ENCODE measurements at regions not wholly inside any gene's neighbourhood (a gene's known extent, or its start where the extent isn't known, plus 50 kb on each side); places are given as distances from the start of the nearest gene placed in this dataset.
"Not testable (repeated sequence)": the region's sequence is repeated elsewhere in the genome, so short reads cannot be mapped to it uniquely, and the experiment has no call there.

GRCh38 chr3:23144051-23144450 is 59.1 kb upstream of the UBE2E2 start:
- H3K4me3 Mint-ChIP-seq; H3K9me3 Mint-ChIP-seq; H3K27ac Mint-ChIP-seq; H3K27me3 Mint-ChIP-seq (ENCODE audit: low read depth in 3 of 3); DNase-seq; H3K36me3 Mint-ChIP-seq; H3K4me1 Mint-ChIP-seq: not testable (repeated sequence)

GRCh38 chr3:23146163-23146562 is 57.0 kb upstream of the UBE2E2 start:
- peaks cover 0 to 5% (median 2%) of the 10 kb centered on the region in 3 donors for H3K27me3 Mint-ChIP-seq (ENCODE audit: low read depth in 3 of 3)
- no peaks in the 10 kb centered on the region for H3K4me1 Mint-ChIP-seq
- DNase-seq: no peak
- no peak overlapping the region for H3K27ac Mint-ChIP-seq
- no peak overlapping the region for H3K4me3 Mint-ChIP-seq
- H3K9me3 Mint-ChIP-seq: peaks cover 0 to 3% (median 0%) of the 10 kb centered on the region in 6 donors
- no peaks in the 10 kb centered on the region for H3K36me3 Mint-ChIP-seq

GRCh38 chr3:23152989-23153388 is 50.1 kb upstream of the UBE2E2 start:
- no peaks in the 10 kb centered on the region for H3K36me3 Mint-ChIP-seq
- H3K9me3 Mint-ChIP-seq: peaks cover 0 to 3% (median 0%) of the 10 kb centered on the region in 6 donors
- no peak overlapping the region for H3K27ac Mint-ChIP-seq
- no peaks in the 10 kb centered on the region for H3K4me1 Mint-ChIP-seq
- no peak overlapping the region for H3K4me3 Mint-ChIP-seq
- H3K27me3 Mint-ChIP-seq (ENCODE audit: low read depth in 3 of 3): peaks cover 0 to 7% (median 2%) of the 10 kb centered on the region in 3 donors
- DNase-seq: no peak

Data from immature natural killer cell (primary cell).